ENCODE measurements at regions not wholly inside any gene's neighbourhood (a gene's known extent, or its start where the extent isn't known, plus 50 kb on each side); places are given as distances from the start of the nearest gene placed in this dataset.

DNA sequence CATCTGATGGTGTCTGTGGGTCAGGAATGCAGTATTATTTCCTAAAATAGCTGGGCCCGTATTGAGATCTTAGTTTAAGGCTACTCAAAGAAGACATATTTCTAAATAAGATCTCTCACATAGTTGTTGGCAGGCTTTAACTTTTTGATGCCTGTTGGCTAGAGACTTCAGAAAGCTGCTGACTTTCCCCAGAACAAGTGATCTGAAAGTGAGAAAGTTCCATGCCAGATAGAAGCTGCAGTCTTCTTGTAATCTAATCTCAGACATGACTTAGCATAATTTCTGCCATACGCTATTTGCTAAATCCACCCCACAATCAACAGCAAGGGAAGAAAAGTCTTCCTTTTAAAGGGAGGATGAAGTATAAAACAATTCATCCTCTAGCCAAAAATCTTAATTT lies 867.1 kb downstream of the IGSF11 start:
- TF ChIP-seq, protein P1, sequence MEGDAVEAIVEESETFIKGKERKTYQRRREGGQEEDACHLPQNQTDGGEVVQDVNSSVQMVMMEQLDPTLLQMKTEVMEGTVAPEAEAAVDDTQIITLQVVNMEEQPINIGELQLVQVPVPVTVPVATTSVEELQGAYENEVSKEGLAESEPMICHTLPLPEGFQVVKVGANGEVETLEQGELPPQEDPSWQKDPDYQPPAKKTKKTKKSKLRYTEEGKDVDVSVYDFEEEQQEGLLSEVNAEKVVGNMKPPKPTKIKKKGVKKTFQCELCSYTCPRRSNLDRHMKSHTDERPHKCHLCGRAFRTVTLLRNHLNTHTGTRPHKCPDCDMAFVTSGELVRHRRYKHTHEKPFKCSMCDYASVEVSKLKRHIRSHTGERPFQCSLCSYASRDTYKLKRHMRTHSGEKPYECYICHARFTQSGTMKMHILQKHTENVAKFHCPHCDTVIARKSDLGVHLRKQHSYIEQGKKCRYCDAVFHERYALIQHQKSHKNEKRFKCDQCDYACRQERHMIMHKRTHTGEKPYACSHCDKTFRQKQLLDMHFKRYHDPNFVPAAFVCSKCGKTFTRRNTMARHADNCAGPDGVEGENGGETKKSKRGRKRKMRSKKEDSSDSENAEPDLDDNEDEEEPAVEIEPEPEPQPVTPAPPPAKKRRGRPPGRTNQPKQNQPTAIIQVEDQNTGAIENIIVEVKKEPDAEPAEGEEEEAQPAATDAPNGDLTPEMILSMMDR (conservative IDR thresholded peaks at IDR 0.05): no peak
- no peak for TF ChIP-seq EZH2 (IDR thresholded peaks at IDR 0.05; ENCODE audit: low read depth)

All from PC-9 (cell line).